HG03439 (cell line): ENCODE measurements at regions not wholly inside any gene's neighbourhood (a gene's known extent, or its start where the extent isn't known, plus 50 kb on each side); places are given as distances from the start of the nearest gene placed in this dataset.

Source experiments
- ATAC-seq: cut with Tn5 transposase; IDR thresholded peaks from one replicate; pipeline ENCODE4 v1.9.1; 2021; ENCODE audit warnings: mild to moderate bottlenecking, moderate library complexity; ENCODE audit not compliant: unreplicated experiment

DNA sequence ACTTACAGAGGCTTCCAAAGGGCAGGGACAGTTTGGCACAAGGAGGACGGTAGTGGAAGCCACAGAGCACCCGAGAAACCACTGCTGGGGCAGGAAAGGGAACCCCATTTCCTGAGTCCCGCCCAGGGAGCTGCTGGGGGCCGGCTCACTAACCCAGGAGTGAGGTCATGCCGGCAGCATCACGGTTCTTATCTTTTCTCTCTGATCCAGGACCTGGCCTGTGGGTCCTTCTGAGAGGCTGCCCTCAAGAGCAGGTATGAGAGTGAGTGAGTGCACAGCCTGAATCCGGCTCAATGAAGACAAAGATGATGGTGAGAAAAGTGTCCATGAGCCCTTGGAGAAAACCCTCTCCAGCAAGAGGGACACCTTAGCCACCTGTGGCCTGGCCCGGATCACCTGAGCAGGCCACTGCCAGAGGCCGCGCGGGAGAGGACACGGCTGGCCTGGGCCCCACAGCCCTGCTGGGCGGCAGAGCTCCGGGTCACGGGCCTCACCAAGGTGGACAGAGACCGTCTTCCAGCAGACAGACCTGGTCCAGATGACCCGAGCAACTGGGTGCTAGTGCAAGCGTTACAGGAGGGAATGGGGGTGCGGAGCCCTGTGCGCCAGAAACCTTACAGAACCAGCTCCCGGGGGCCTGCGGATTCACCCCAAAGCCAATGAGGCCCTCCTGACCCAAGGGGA is 94.9 kb downstream of the RIPK4 start:
- ATAC-seq = no peak

DNA sequence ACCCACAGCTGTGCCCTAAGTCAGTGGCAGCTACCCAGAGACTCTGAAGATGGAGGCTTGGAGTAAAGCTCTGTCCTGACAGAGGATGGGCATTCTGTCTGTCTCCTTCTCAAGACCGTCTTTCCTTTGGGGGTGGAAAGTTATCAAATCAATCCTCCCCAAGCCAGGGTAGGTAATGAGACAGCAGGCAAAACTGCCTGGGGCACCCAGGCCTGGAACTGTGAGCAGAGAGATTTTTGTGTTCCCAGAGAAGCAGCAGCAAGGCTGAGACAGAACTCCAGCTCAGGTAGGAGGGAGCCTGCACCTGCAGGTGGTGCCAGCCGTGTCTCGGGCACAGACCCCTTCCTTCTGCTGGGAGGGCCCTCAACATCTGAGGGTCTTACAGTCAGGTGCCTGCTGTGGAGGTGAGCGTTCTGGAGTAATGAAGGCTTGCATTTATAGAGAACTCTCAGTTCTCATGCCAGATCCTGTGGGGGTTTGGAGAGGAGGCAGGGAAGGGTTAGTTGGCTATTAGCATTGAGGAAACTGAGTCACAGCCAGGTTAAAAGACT is 95.6 kb downstream of the RIPK4 start:
- ATAC-seq = no peak

DNA sequence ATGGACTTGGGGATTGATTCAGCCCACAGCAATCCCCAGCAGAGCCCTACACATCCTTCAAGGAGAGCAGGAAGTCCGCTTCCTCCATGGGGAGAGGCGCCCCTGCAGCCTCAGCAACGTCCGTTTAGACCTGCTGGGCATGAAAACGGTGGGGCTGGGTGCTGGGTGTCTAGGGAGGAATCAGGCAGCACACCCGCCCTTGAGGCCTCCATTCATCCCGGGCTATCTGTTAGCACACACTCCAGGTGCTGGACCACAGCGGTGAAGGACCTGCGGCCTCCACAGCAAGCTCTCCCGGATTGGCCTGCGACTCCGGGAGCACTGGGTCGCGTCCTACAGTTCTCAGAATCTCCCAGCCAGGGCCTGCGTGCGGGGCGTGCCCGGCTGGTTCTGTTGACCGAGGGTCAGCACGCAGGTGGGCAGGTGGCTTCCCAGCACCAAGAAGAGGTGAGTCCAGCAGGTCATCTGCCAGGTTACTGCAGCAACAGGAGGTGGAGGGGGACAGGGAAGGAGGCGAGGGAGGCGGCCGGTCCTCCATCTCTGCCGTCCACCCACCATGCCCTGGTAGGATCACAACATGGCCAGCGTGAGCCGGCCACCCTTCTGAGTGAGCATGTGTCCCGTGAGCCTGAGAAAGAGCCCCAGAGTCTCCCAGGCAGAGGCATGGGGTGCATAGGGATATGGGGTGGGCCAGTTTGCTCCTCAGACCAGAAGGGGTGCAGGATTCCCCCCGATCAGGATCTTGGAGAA is 96.6 kb downstream of the RIPK4 start:
- ATAC-seq = no peak

DNA sequence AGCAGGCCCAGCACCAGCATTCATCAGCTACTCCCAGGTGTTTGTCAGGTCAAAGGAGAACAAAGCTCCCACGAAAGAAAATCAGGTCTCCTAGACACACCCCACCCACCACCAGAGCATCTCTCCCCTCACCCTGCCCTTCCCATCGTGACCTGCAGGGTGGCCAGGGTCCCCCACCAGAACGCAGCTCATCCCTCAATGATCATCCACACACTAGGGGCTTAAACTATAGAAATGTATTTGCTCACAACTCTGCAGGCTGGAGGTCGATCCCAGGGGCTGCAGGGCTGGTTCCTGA is 97.4 kb downstream of the RIPK4 start:
- no peak for ATAC-seq

DNA sequence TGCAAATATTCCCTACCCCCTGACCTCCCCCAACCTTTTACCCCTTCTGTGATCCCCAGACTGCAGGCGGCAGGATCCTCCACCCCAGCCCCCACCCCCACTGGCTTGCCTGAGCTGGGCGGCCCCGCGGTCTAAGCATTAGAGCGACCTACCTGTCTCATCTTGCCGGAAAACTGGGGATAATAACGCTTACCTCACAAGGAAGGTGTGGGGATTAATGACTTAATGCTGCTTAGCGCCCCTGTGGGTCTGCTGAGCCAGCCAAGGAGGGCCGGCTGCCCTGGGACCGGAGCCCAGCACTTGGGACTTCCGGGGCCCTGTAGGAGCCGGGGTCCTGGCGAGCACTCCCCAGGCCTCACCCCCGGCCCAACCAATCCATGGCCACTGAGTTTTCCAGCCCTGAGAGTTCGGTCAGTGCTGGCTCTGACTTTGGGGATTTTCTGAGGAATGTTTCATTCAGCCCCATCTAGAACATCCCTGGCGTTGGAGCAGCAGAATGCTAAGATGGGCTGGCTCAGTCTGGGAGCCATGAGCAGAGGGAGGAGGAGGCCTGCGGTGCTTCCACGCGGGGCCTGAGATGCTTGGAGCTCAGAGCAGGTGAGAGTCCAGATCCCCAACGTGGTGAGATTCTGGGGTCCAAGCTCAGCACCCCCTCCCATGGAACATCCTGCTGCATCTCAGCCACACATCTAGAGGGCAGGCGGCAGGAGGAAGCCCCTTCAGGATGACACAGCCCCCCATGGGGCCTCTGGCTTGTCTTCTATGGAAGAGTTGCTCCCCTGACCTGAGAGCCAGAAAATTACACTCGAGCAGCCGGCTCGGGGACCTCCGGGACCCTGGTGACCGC is 97.9 kb downstream of the RIPK4 start:
- no peak for ATAC-seq

DNA sequence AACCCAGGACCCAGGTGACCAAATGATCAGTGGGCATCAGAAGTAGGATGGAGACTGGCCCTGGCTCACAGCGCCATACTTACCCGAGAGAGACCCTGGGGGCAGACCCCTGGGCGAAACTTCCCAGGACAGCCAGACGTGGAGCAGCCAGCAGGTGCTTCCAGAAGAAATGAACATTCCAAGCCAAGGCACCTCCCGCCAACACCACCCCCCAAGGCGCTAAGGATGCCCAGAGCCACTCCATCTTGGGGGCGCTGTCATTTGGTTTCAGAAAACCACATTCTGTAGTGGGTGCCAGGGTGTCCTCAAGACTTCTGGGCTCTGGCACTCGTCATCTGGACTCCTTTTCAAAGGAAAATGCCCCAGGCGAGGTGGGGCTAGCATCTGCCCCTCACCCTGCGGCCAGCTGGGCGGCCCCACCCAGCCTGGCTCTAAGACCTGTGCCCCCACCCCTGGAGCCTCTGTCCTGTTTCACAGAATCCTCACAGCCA is 98.8 kb downstream of the RIPK4 start:
- ATAC-seq = no peak

DNA sequence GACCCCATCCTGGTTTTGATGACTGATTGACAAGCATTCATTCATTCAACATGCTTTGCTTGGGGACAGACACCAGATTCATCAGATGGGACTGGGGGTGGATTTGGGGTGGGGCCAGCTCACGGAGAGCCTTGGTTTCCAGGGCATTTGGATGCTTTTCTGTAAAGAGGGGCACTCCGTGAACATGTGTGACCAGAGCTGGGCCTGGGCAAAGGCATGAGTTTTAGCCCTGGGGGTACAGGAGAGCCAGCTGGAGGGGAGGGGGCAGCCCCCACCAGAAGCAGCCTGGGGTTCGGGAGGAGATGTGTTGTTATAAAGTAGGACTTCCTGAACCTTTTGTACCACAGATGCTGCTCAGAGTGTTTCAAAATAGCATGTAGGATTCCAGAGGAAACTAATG is 99.7 kb downstream of the RIPK4 start:
- no peak for ATAC-seq

DNA sequence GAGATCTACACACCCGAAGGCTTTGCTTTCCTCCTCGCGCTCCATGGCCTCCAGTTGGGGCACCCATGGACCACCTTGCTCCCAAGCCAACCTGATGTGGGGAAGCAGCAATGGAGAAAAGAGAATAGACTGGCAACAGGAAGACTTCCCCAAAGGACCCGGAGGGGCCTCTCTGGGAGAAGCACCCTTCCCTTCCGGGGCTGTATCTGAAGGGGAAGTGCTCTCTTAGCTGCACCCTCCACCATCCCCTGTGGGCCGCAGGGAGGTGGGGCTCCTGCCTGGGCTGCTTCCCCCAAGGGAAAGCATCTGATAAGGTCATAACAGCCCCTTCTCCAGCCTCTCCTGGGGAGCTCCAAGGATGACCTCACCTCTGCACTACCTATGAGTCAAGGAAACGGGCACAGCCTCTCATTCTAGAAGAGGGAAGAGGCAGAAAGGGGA is 100.2 kb downstream of the RIPK4 start:
- no peak for ATAC-seq

DNA sequence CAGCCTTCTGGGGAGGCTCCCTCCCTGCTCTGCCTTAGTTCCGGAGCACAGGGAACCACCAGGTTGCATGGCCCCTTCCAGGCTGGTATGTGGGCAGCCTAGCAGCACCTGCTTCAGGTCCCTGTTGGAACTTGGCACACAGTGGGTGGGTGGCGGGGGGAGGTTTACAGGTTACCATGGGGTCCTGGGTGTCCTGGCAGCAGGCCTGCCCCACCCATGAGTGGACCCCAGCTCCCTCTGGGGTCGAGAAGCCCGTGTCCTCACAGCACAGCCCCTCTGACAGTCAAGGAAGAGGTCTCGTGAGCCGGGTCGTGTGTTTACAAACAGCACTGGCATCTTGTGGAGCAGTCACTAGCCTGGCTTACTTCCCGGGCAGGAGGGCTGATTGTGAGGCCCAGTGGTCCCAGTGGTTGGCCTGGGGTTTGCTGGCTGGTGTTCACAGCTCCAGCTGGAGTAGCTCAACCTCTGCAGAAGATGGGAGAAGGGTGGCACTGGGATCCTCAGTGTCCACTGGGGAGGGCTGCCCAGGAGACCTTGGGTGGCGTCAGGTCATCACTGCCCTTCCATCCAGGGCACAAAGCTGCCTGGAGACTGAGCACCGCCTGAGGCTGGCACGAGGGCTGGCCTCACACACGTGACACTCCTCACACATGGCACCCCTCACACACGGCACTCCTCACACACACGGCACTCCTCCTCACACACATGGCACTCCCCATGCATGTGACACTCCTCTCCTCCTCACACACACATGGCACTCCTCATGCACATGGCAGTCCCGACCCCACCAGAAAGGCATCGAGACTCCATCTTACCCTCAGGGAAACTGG is 100.9 kb downstream of the RIPK4 start:
- no peak for ATAC-seq

DNA sequence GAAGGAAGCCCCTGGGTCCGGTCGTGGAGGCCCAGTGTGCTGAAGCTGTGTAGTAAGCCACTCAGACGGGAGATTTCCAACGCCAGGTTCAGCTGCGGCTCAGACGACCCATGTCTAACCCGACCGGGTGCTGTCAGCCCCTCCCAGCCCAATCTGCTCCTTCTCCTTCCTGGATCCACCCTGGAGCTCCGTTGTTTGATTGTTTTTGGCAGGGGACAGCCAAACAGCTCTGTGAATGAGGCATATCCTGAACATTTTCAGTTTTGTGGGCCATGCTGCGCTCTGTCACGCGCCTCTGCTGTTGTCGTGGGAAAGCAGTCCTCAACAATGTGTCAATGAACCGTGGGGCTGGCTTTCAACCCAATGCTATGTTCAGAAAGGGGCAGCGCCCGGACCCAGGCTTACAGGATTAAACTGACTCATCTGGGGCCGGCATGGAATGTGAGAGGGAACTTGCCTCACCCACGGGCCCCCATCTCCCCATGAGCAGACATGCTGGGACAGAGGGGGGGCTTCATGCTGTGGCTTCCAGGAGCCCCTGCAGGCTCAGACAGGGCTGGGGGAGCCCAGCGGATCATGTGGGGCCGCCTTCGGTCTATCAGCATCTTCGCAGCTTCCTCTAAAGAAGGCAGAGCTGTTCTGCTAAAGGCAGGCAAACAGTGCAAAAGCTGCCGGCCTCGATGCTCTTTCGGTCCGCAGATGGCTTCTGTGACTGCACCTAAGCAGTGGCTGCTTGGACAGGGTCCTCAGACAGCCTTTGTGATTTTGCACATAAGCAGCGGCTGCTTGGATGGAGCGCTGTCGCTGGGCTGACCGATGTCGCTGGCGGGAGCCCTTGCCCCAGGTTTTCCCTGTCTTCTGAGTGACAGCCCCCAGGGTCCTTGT is 101.7 kb downstream of the RIPK4 start:
- no peak for ATAC-seq

DNA sequence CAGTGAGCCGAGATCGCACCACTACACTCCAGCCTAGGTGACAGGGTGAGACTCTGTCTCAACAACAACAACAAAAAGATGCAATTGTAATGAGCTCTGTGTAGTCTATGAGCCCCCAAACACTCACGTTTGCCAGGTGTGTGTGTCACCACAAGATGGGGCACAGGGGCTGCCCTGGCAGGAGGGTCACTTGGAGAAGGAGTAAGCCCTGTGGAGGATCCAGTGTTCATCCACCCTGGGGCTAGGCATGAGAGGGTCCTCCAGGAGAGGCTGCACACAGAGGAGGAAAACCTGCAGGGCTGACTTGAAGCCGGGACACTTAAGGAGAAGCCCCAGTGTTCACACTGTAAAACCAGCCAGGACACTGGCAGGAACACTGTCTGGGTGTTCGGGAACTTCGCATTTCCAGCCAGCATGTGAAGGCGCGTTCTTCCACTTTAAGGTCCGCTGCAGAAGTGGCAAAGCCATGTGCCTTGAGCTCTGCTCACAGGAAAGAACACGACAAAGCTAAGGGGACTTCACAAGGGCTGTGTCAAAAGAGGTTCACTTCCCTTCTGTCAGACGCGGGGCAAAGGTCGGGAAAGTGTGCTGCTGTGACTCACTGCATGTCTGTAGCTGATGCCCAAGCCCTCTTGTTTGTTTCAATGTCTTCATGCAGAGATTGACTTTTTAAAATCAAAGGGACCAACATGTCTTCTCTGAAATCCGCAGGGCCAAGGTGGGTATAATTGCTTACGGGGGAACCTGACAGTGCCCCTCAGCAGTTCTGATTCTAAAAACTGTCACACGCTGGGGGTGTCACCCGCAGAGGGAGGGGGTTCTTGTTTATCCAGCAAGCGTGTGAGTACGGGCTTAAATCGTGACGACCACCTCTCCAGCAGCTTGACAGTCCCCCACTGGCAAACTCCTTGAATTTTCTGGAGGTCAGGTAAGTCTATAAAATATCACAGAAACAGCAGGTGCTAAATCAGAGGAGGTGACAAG is 102.8 kb downstream of the RIPK4 start:
- no peak for ATAC-seq

DNA sequence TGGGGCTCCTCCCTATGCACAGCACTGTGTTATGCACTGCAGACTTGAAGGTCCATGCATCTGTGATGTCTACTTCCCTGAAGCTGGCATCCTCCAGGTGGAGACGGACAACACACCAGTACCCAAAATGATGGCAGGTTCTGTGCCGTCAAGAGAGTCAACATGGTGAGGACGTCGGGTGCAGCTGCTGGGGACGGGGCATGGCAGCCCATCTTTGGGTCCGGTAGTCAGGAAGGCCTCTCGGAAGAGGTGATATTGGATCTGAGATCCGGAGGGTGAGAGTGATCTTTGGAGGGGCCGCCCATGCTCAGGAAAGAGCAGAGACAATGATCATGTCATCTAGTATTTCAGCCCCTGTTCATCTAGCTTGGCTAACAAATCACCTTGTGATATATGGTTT is 104.1 kb downstream of the RIPK4 start:
- ATAC-seq = no peak

DNA sequence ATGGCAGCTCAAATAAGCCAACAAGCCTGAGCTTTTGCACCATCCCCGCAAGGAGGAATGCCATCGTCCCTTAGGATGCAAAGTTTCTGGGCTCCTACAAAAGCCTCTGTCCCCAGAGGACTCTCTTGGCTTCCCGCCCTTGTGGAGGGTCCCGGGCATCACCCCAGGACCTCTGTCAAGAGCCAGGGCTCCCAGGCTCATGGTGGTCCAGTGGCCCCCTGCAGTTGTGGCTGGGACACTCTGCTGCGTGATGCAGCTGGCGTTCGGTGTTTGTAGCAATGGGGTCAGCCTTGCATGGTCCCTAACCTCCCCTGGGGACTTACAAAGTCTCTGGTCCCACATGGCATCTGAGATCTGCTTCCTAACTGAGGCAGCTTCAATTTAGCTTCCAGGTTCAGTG is 104.7 kb downstream of the RIPK4 start:
- ATAC-seq = no peak

DNA sequence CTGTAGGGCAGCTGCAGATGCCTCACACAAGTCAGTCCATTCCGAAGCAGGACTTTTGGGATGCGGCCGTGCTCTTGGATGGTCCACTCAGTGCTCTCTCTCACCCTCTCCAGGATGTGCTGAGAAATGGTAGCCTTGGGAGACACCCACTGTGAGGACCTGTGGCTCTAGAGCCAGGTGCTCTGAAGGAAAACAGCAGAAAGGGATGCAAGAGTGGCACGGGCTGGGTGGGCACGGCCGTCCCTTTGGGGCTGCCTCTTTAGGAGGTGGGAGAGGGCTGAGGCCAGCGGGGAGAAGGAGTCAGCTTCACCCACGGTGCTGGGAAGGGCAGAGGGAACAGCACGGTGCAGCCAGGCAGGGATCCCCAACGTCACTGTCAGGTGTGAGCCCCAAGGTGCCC is 106.1 kb downstream of the RIPK4 start:
- no peak for ATAC-seq

DNA sequence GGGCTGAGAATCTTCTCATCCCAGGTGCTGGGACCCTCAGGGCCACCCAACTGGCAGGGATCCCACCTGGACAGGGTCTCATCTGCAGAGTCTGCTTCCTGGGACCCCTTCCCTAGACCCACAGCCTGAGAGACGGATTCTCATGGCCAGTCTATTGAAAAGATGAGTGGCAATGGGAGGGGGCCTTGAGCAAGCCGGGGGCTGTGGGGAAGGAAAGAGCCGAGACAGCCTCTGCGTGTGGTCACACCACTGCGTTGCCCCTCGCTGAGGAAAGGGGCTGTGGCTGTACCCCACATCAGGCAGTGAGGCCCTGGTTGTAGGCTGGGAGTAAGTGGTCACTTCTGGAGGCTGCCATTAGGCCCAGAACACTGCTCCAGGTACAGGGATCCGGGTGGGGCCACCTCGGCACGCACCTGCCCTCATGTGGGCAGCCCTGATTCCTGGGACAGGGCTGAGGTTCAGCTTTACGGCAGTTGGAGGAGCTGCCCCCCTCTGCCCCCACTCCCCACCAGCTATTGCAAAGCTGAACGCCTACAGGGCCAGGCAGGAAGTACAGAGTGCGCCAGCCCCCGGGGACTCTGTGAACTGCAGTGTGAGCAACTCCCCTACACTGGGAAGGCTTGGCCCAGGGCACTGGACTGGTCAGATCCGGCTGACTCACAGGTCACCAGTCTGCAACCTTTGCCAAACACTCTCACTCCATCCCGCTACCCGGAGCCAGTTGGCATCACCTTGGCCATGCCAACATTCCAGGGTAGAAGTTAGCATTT is 106.9 kb downstream of the RIPK4 start:
- ATAC-seq = no peak

DNA sequence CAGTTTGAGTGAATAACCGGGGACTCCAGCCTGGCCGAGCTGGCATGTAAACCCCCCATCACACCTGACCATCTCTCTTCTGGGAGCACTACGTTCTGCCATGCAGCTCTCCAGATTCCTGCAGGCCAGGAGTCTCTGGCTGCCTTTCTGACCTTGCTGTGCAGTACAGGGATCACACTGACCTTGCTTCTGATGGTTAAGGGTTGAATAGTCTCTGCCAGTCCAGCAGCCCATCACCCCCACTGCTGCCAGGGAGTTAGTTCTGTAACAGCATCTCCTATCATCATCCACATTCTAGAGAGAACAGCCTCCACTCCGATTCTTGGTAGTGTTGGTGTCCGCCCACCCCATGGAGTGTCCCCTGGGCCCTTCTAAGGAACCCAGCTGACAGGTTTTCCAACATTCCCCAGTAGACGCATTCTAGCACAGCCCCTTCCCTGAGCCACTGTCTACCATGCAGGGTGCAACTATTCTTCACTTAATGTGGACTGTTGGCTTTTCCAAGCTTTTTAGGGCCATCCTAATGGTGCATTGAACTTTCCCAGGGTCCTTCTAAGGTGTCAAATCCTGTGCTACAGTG is 109.8 kb downstream of the RIPK4 start:
- ATAC-seq = no peak

DNA sequence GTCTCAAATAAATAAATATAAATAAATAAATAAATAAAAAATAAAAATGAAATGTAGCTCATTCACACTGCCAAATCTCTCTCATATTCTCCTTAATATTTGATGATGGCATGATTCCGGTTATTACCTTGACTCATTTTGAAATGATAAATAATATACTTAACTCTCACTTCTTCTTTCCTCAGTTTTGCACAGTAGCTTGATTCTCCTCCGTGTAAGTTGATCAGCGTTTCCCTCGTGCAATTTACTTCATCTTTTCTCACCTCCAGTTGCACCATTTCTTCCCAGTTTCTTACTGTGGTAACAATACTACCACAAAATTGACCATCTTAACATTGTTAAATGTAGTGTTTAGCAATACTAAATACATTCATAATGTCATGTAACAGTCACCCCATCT is 111.6 kb downstream of the RIPK4 start:
- ATAC-seq = no peak
